Osteocyte (in vitro differentiated cells): ENCODE measurements at regions not wholly inside any gene's neighbourhood (a gene's known extent, or its start where the extent isn't known, plus 50 kb on each side); places are given as distances from the start of the nearest gene placed in this dataset.

ENCODE experiments used
- DNase-seq: peaks from one replicate; pipeline ENCODE4 v3.0.0; 2021; ENCODE audit warnings: mixed read lengths; ENCODE audit not compliant: unreplicated experiment; ENCODE audit errors: extremely low spot score
- H3K27ac Mint-ChIP-seq: one replicate; pipeline ENCODE4 v1.8.0; 2021; ENCODE audit warnings: mild to moderate bottlenecking, mixed read lengths; ENCODE audit not compliant: unreplicated experiment
- H3K27me3 Mint-ChIP-seq: one replicate; pipeline ENCODE4 v1.8.0; 2021; ENCODE audit warnings: mixed read lengths; ENCODE audit not compliant: unreplicated experiment
- H3K36me3 Mint-ChIP-seq: one replicate; pipeline ENCODE4 v1.8.0; 2021; ENCODE audit warnings: mixed read lengths; ENCODE audit not compliant: unreplicated experiment
- H3K4me1 Mint-ChIP-seq: one replicate; pipeline ENCODE4 v1.8.0; 2021; ENCODE audit warnings: mixed read lengths; ENCODE audit not compliant: unreplicated experiment
- H3K4me3 Mint-ChIP-seq: one replicate; pipeline ENCODE4 v1.8.0; 2021; ENCODE audit warnings: mild to moderate bottlenecking, moderate library complexity, mixed read lengths; ENCODE audit not compliant: unreplicated experiment
- H3K9me3 Mint-ChIP-seq: one replicate; pipeline ENCODE4 v1.8.0; 2021; ENCODE audit warnings: mixed read lengths; ENCODE audit not compliant: unreplicated experiment
- CTCF ChIP-seq: fragments of 200-600 bp; sonication (generic); IDR thresholded peaks from 2 replicates; pipeline ENCODE4 v1.5.0; 2021; ENCODE audit warnings: antibody characterized with exemption, mild to moderate bottlenecking, moderate library complexity

- Mint-ChIP-seq H3K27me3 (peaks cover 3% of the 10 kb centered on the region), H3K4me1 (no peaks in the 10 kb centered on the region), H3K4me3 (no peak overlapping the region), H3K27ac (no peak overlapping the region), H3K36me3 (no peaks in the 10 kb centered on the region), H3K9me3 (no peaks in the 10 kb centered on the region)
- DNase-seq = no peak
- no peak for TF ChIP-seq CTCF
These were observed 1591.4 kb downstream of the HACE1 start for GRCh38 chr6:103268335-103268734.

GRCh38 chr6:103264020-103264419, 1595.7 kb downstream of the HACE1 start:
- no peaks in the 10 kb centered on the region for H3K36me3 Mint-ChIP-seq
- no peaks in the 10 kb centered on the region for H3K4me1 Mint-ChIP-seq
- no peak for TF ChIP-seq CTCF
- peaks cover 3% of the 10 kb centered on the region for H3K27me3 Mint-ChIP-seq
- H3K4me3 Mint-ChIP-seq = no peak overlapping the region
- no peak for DNase-seq
- no peaks in the 10 kb centered on the region for H3K9me3 Mint-ChIP-seq
- H3K27ac Mint-ChIP-seq = no peak overlapping the region

- Mint-ChIP-seq H3K4me1 (no peaks in the 10 kb centered on the region), H3K36me3 (no peaks in the 10 kb centered on the region), H3K9me3 (no peaks in the 10 kb centered on the region), H3K27ac (no peak overlapping the region), H3K27me3 (no peaks in the 10 kb centered on the region), H3K4me3 (no peak overlapping the region)
- DNase-seq = no peak
- TF ChIP-seq CTCF = no peak
These were observed 1604.6 kb downstream of the HACE1 start for GRCh38 chr6:103255132-103255531.

- Mint-ChIP-seq H3K4me1 (peaks cover 1% of the 10 kb centered on the region), H3K4me3 (no peak overlapping the region), H3K27me3 (no peaks in the 10 kb centered on the region), H3K36me3 (no peaks in the 10 kb centered on the region), H3K27ac (no peak overlapping the region), H3K9me3 (no peaks in the 10 kb centered on the region)
- DNase-seq = no peak
- TF ChIP-seq CTCF = no peak
These were observed 1622.8 kb downstream of the HACE1 start for GRCh38 chr6:103236923-103237322.

GRCh38 chr6:103231181-103231580, 1628.5 kb downstream of the HACE1 start:
- H3K4me1 Mint-ChIP-seq = no peaks in the 10 kb centered on the region
- H3K4me3 Mint-ChIP-seq = no peak overlapping the region
- no peaks in the 10 kb centered on the region for H3K36me3 Mint-ChIP-seq
- H3K9me3 Mint-ChIP-seq = peaks cover 13% of the 10 kb centered on the region
- DNase-seq = no peak
- no peak overlapping the region for H3K27ac Mint-ChIP-seq
- no peak for TF ChIP-seq CTCF
- H3K27me3 Mint-ChIP-seq = no peaks in the 10 kb centered on the region
